ENCODE measurements at regions not wholly inside any gene's neighbourhood (a gene's known extent, or its start where the extent isn't known, plus 50 kb on each side); places are given as distances from the start of the nearest gene placed in this dataset.

DNA sequence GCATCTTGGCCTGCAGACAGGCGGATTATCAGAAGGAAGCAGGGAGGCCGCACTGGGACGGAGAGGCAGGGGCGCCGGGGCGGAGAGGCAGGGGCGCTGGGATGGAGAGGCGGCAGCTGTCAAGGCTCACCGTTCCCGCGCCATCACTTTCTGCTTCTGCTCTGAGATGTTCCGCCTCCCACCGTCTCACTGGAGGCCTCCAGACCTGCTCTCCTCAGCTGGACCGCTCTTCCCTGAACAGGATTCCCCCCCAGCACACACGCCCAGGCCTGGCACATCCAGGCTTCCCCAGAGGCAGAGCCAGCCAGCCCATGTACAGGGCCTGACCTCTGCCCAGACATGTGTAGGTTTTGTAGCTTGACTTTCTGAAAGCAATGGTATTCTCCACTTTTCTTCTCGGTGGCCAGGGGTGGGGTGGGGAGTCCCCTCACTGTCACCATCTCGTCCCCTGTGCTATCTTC, 84.1 kb downstream of the RIPK4 start:
- no peak for DNase-seq (ENCODE audit: extremely low read depth, low read depth)
- TF ChIP-seq, protein P1, sequence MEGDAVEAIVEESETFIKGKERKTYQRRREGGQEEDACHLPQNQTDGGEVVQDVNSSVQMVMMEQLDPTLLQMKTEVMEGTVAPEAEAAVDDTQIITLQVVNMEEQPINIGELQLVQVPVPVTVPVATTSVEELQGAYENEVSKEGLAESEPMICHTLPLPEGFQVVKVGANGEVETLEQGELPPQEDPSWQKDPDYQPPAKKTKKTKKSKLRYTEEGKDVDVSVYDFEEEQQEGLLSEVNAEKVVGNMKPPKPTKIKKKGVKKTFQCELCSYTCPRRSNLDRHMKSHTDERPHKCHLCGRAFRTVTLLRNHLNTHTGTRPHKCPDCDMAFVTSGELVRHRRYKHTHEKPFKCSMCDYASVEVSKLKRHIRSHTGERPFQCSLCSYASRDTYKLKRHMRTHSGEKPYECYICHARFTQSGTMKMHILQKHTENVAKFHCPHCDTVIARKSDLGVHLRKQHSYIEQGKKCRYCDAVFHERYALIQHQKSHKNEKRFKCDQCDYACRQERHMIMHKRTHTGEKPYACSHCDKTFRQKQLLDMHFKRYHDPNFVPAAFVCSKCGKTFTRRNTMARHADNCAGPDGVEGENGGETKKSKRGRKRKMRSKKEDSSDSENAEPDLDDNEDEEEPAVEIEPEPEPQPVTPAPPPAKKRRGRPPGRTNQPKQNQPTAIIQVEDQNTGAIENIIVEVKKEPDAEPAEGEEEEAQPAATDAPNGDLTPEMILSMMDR (IDR thresholded peaks at IDR 0.05; ENCODE audit: low read depth, low read length, missing control alignments), result no peak
- H3K4me3 ChIP-seq (replicated peaks; ENCODE audit: low read depth, low read length), result no peak overlapping the region

DNA sequence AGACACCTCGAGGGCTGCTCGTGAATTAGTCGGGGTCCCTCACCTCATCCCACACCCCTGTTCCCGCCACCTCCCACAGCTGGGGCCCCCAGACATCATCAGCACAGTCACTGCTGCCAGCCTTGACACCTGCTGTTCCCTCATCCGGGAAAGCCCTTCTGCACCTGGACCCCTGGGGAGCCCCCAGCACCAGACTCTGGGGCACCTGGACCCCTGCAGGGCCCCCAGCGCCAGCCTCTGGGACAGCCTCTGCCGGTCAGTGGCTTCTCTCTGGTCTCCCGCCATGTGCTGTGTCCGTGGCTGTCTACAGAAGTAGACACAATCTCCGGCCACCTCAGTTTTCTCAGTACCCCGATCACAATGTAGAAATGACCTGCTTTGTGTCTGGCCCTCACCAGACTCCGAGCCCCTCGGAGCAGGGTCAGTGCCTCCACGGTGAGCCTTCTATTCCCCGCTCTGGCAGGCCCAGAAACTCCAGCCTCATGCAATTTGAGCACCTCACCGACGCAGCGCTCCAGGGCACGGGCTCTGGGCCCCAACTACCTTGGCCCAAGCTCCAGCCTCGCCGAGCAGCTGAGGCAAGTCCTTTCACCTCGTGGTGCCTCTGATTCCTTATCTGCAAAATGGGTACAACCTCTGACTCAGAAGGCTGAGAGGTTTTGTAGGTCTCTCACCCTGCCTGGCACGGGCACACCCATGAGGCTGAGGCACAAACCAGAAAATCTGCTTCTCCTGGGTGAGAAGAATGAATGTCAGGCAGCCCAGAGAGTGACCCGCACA, 84.7 kb downstream of the RIPK4 start:
- DNase-seq (ENCODE audit: extremely low read depth, low read depth), result no peak
- H3K4me3 ChIP-seq (replicated peaks; ENCODE audit: low read depth, low read length), result no peak overlapping the region
- TF ChIP-seq, protein P1 (IDR thresholded peaks at IDR 0.05; ENCODE audit: low read depth, low read length, missing control alignments), result no peak

DNA sequence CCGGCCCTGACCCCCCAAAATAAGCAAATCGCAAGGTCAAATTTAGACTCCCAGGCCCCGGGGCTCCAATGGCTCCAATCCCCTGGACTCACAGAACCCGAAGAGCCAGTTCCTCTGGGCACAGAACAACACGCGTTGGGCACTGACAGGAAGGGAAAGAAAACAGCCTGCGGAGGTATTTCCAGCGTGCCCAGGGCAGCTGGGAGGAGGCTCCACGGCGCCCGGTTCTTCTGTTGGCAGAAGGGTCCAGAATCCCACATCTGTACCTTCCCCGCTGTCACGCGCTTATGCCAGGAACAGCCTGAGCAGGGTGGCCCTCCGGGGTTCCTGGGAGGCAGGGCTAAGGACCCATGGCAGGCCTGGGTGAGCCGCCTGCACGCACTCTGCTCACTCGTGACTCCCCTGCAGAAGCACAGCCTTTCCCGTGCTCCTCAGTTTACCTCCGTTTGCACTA, 85.5 kb downstream of the RIPK4 start:
- H3K4me3 ChIP-seq (replicated peaks; ENCODE audit: low read depth, low read length), result no peak overlapping the region
- TF ChIP-seq, protein P1 (IDR thresholded peaks at IDR 0.05; ENCODE audit: low read depth, low read length, missing control alignments), result no peak
- no peak for DNase-seq (ENCODE audit: extremely low read depth, low read depth)

DNA sequence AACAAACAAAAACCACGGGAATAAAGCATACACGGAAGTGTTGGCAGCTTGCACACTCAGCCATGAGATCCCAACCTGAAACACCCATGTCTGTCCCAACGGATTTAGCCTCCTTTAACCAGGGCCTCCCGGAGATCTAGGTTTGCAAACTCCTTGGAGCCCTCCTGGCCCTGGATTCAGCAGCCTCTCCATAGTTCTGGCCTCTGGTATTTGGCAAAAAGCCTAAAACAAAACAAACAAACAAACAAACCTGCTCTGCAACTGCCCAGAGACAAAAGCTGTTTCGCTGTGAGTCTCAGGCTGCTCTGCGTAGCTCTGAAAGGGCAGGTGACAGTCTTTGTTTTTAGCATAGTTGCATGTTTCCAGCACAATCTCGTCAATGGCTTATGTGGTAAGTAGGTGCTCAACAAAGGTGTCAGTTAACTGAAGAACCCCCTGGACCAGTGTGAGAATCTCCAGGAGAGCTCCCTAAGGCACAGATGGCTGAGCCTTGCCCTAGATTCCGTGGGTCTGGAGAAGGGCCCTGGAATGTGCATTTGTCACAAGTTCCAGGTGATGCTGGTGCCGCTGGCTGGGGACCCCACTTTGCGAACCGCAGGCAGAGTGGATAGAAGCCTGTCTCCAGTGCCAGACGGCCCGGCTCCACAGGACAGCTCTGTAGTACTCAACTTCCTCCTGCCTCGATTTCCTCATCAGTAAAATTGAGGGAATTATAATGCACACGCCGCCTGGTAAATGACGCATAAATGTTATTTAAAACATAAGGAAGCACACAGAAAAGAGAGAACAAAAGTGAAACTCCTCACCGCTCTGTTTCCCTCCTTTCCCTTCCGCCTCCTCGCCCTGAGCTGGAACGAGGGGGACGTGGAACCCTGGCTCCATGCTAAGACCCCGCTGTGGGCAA, 86.2 kb downstream of the RIPK4 start:
- no peak for DNase-seq (ENCODE audit: extremely low read depth, low read depth)
- TF ChIP-seq, protein P1 (IDR thresholded peaks at IDR 0.05; ENCODE audit: low read depth, low read length, missing control alignments), result no peak
- no peak overlapping the region for H3K4me3 ChIP-seq (replicated peaks; ENCODE audit: low read depth, low read length)

DNA sequence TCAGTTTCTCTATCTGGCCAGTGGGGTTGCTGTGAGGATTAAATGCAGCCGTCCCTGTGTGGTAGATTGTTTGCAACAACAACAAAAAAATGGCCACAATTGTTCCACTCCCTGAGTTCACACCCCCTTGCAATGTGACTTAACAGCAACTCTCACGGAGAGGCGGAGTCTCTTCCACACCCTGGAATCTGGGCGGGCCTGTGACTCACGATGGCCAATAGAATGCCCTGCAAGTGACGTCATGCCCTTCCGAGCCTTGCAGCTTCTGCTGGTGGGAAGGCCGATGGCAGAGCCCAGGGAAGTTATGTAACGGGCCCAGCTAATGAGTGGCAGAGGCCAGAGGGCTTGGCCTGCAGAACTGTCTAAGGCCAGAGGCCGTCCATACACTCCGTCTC, 87.9 kb downstream of the RIPK4 start:
- no peak overlapping the region for H3K4me3 ChIP-seq (replicated peaks; ENCODE audit: low read depth, low read length)
- peak; percentile 92 for DNase-seq (ENCODE audit: extremely low read depth, low read depth)
- TF ChIP-seq, protein P1 (IDR thresholded peaks at IDR 0.05; ENCODE audit: low read depth, low read length, missing control alignments), result no peak

DNA sequence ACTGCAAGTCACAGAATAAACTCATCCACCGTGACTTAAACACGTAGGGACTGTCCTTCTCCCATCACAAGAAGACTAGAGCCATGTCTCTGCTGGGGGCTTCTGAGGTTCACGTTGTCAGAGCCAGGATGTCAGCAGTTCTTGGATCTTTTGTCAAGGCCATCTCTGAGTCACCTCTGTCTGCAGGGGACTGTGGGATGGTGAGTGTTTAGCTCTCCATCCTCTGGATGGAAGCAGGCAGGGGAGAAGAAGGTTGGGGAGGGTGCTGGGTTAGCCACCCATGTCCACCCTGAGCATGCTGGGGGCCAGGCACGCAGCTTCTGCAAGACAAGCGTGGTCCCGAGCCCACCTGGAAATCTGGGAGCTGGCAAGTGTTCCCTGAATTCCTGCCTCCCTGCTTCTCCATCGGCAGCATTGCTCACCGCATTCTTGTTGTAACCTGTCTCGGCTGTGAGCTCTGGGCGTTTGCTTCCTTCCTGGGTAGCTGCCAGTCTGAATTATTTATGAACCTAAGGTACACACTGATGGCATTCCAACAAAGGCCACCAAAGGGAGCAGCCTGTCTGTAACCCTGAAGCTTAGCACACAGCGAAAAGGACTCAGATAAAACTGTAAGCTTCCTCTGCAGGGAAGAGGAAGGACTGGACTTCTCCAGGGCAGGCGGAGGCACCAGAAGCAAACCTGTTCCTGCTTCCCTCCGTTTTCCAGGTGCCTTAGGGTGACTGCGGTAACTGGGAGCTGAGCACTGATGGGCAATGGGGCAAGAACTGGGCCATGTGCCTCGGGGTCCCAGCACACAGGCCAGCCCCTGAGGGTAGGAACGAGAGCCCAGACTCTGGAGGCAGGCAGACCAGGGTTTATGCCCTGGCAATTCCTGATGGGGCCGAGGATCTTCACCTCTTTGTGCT, 88.6 kb downstream of the RIPK4 start:
- H3K4me3 ChIP-seq (replicated peaks; ENCODE audit: low read depth, low read length), result no peak overlapping the region
- DNase-seq (ENCODE audit: extremely low read depth, low read depth), result no peak
- TF ChIP-seq, protein P1 (IDR thresholded peaks at IDR 0.05; ENCODE audit: low read depth, low read length, missing control alignments), result no peak

Data from HFF-Myc (cell line).